Liver (tissue), 8 donors: ENCODE measurements at regions not wholly inside any gene's neighbourhood (a gene's known extent, or its start where the extent isn't known, plus 50 kb on each side); places are given as distances from the start of the nearest gene placed in this dataset.

Source experiments
- DNase-seq: peaks from one replicate; pipeline ENCODE4 v3.0.0-alpha.2; 2017; ENCODE audit warnings: low spot score
- H3K27ac ChIP-seq, 2 donors: one replicate each; pipeline ENCODE4 v1.7.0; 2013; ENCODE audit warnings: inconsistent platforms in 2 of 2, low read length in 2 of 2, control low read depth in 1 of 2, low read depth in 1 of 2, mild to moderate bottlenecking in 1 of 2
- H3K27me3 ChIP-seq, 4 donors: one replicate each; pipeline versions ENCODE4 v1.6.1 to v1.7.0; 2013; ENCODE audit warnings: low read length in 3 of 4, inconsistent platforms in 1 of 4, mild to moderate bottlenecking in 1 of 4, moderate library complexity in 1 of 4; ENCODE audit not compliant: control insufficient read depth in 4 of 4, insufficient read depth in 4 of 4
- H3K36me3 ChIP-seq, 4 donors: one replicate each; pipeline versions ENCODE4 v1.6.1 to v1.7.0; 2013; ENCODE audit warnings: low read length in 3 of 4, mild to moderate bottlenecking in 3 of 4, low read depth in 1 of 4, moderate library complexity in 1 of 4; ENCODE audit not compliant: control insufficient read depth in 4 of 4, insufficient read depth in 3 of 4
- H3K4me1 ChIP-seq, 4 donors: one replicate each; pipeline versions ENCODE4 v1.6.1 to v1.7.0; 2013; ENCODE audit warnings: low read length in 3 of 4, mild to moderate bottlenecking in 3 of 4, moderate library complexity in 1 of 4; ENCODE audit not compliant: control insufficient read depth in 4 of 4, insufficient read depth in 4 of 4
- H3K4me3 ChIP-seq, 3 donors: one replicate each; pipeline versions ENCODE4 v1.6.1 to v1.7.0; 2013; ENCODE audit warnings: low read length in 3 of 3, control low read depth in 1 of 3, low read depth in 1 of 3, mild to moderate bottlenecking in 1 of 3
- H3K9ac ChIP-seq, 2 donors: one replicate each; pipeline ENCODE4 v1.7.0; 2013; ENCODE audit warnings: low read length in 2 of 2, mild to moderate bottlenecking in 2 of 2, moderate library complexity in 2 of 2, control low read depth in 1 of 2, low read depth in 1 of 2
- H3K9me3 ChIP-seq, 4 donors: one replicate each; pipeline versions ENCODE4 v1.6.1 to v1.7.0; 2013; ENCODE audit warnings: low read length in 3 of 4; ENCODE audit not compliant: control insufficient read depth in 4 of 4
- FOXA1 ChIP-seq: IDR thresholded peaks from 2 replicates; pipeline ENCODE4 v1.6.1; 2016; ENCODE audit warnings: antibody characterized with exemption
- FOXA2 ChIP-seq: IDR thresholded peaks from 2 replicates; pipeline ENCODE4 v1.6.1; 2016; ENCODE audit warnings: antibody characterized with exemption
- GABPA ChIP-seq, 2 donors: IDR thresholded peaks in 1 of 2; conservative IDR thresholded peaks in 1 of 2; 2 replicates each; pipeline ENCODE4 v1.6.1; 2016; ENCODE audit warnings: antibody characterized with exemption in 2 of 2, mild to moderate bottlenecking in 1 of 2, moderate library complexity in 1 of 2
- HNF4A ChIP-seq, 2 donors: conservative IDR thresholded peaks; 2 replicates each; pipeline ENCODE4 v1.6.1; 2016; ENCODE audit warnings: antibody characterized with exemption in 2 of 2, mild to moderate bottlenecking in 2 of 2
- HNF4G ChIP-seq: IDR thresholded peaks from 2 replicates; pipeline ENCODE4 v1.6.1; 2016; ENCODE audit warnings: antibody characterized with exemption
- JUND ChIP-seq, 2 donors: IDR thresholded peaks; 2 replicates each; pipeline ENCODE4 v1.6.1; 2016; ENCODE audit warnings: antibody characterized with exemption in 2 of 2
- NR2F2 ChIP-seq: IDR thresholded peaks from 2 replicates; pipeline ENCODE4 v1.6.1; 2016; ENCODE audit warnings: antibody characterized with exemption
- RAD21 ChIP-seq, 2 donors: IDR thresholded peaks; 2 replicates each; pipeline ENCODE4 v1.6.1; 2016; ENCODE audit warnings: antibody characterized with exemption in 2 of 2, mild to moderate bottlenecking in 2 of 2
- RXRA ChIP-seq, 2 donors: IDR thresholded peaks; 2 replicates each; pipeline ENCODE4 v1.6.1; 2017 to 2018; ENCODE audit warnings: antibody characterized with exemption in 2 of 2, mild to moderate bottlenecking in 1 of 2
- SP1 ChIP-seq: IDR thresholded peaks from 2 replicates; pipeline ENCODE4 v1.6.1; 2018; ENCODE audit warnings: antibody characterized with exemption, mild to moderate bottlenecking
- TAF1 ChIP-seq: conservative IDR thresholded peaks from 2 replicates; pipeline ENCODE4 v1.6.1; 2016; ENCODE audit warnings: antibody characterized with exemption, mild to moderate bottlenecking
- YY1 ChIP-seq: IDR thresholded peaks from 2 replicates; pipeline ENCODE4 v1.6.1; 2016; ENCODE audit warnings: antibody characterized with exemption, mild to moderate bottlenecking
- WGBS: extraction: QIAGEN DNeasy Blood & Tissue Kit; methylation state at CpG from one replicate; pipeline ENCODE4 v1.1.7; 2013; 5-methylcytosine and 5-hydroxymethylcytosine counted together
- TF ChIP-seq, protein P1 (sequence below): IDR thresholded peaks from 2 replicates; pipeline ENCODE4 v1.6.1; 2016; ENCODE audit warnings: antibody characterized with exemption, mild to moderate bottlenecking
- TF ChIP-seq, protein P2 (sequence below): IDR thresholded peaks from 2 replicates; pipeline ENCODE4 v1.6.1; 2016; ENCODE audit warnings: antibody characterized with exemption
- TF ChIP-seq, protein P3 (sequence below): IDR thresholded peaks from 2 replicates; pipeline ENCODE4 v1.6.1; 2016; ENCODE audit warnings: antibody characterized with exemption
- TF ChIP-seq, protein P4 (sequence below): fragments of 150-350 bp; IDR thresholded peaks from 2 replicates; pipeline ENCODE4 v1.5.1; 2017; ENCODE audit warnings: improper control_type of control experiment, low read depth, low read length; ENCODE audit not compliant: missing input control
- TF ChIP-seq, protein P5 (sequence below): IDR thresholded peaks from 2 replicates; pipeline ENCODE4 v1.6.1; 2016; ENCODE audit warnings: antibody characterized with exemption
- donor health status: healthy.
- donor health status: healthy.
- donor health status: healthy.
- donor health status: healthy.
- donor health status: healthy.

DNA sequence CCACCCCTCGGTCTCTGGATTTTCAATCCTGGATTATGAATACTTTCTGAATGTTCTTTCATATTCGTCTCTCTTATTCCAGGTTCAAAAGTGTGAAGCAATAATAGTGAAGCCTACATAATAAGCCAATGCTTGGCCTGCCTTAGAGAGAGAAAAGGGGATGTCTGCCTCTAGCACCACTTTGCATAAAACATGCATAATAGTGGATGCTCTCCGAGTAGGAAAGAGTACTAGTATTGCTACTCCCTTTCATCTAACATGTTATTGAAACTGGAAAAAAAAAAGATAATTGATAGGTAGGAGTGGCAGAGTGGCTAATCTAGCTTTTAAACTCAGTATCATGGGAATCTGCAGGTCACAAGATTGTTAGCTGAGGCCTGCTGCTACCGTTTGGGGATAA, 158.1 kb downstream of the SPATA31D1 start:
- Histone ChIP-seq H3K27me3 (no peaks in the 10 kb centered on the region), H3K4me3 (no peak overlapping the region), H3K27ac (no peak overlapping the region), H3K36me3 (no peaks in the 10 kb centered on the region), H3K9ac (no peak overlapping the region), H3K9me3 (no peaks in the 10 kb centered on the region), H3K4me1 (peaks cover 0 to 4% (median 1%) of the 10 kb centered on the region in 4 donors)
- DNase-seq, result no peak
- 87% methylated on average over 4 of the region's 4 CpGs for WGBS
- TF ChIP-seq, protein P1, sequence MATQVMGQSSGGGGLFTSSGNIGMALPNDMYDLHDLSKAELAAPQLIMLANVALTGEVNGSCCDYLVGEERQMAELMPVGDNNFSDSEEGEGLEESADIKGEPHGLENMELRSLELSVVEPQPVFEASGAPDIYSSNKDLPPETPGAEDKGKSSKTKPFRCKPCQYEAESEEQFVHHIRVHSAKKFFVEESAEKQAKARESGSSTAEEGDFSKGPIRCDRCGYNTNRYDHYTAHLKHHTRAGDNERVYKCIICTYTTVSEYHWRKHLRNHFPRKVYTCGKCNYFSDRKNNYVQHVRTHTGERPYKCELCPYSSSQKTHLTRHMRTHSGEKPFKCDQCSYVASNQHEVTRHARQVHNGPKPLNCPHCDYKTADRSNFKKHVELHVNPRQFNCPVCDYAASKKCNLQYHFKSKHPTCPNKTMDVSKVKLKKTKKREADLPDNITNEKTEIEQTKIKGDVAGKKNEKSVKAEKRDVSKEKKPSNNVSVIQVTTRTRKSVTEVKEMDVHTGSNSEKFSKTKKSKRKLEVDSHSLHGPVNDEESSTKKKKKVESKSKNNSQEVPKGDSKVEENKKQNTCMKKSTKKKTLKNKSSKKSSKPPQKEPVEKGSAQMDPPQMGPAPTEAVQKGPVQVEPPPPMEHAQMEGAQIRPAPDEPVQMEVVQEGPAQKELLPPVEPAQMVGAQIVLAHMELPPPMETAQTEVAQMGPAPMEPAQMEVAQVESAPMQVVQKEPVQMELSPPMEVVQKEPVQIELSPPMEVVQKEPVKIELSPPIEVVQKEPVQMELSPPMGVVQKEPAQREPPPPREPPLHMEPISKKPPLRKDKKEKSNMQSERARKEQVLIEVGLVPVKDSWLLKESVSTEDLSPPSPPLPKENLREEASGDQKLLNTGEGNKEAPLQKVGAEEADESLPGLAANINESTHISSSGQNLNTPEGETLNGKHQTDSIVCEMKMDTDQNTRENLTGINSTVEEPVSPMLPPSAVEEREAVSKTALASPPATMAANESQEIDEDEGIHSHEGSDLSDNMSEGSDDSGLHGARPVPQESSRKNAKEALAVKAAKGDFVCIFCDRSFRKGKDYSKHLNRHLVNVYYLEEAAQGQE, result no peak
- TF ChIP-seq FOXA1 (no peak), YY1 (no peak), HNF4G (no peak), FOXA2 (no peak), JUND (IDR thresholded peaks at IDR 0.05) (no peak), TAF1 (no peak), RXRA (IDR thresholded peaks at IDR 0.05) (no peak), GABPA (IDR thresholded peaks at IDR 0.05 in 1 of 2, conservative IDR thresholded peaks at IDR 0.05 in 1 of 2) (no peak), SP1 (no peak), HNF4A (conservative IDR thresholded peaks at IDR 0.05) (no peak)
- TF ChIP-seq, protein P2, sequence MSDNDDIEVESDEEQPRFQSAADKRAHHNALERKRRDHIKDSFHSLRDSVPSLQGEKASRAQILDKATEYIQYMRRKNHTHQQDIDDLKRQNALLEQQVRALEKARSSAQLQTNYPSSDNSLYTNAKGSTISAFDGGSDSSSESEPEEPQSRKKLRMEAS, result no peak
- TF ChIP-seq, protein P3, sequence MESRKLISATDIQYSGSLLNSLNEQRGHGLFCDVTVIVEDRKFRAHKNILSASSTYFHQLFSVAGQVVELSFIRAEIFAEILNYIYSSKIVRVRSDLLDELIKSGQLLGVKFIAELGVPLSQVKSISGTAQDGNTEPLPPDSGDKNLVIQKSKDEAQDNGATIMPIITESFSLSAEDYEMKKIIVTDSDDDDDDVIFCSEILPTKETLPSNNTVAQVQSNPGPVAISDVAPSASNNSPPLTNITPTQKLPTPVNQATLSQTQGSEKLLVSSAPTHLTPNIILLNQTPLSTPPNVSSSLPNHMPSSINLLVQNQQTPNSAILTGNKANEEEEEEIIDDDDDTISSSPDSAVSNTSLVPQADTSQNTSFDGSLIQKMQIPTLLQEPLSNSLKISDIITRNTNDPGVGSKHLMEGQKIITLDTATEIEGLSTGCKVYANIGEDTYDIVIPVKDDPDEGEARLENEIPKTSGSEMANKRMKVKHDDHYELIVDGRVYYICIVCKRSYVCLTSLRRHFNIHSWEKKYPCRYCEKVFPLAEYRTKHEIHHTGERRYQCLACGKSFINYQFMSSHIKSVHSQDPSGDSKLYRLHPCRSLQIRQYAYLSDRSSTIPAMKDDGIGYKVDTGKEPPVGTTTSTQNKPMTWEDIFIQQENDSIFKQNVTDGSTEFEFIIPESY, result no peak
- TF ChIP-seq, protein P4, sequence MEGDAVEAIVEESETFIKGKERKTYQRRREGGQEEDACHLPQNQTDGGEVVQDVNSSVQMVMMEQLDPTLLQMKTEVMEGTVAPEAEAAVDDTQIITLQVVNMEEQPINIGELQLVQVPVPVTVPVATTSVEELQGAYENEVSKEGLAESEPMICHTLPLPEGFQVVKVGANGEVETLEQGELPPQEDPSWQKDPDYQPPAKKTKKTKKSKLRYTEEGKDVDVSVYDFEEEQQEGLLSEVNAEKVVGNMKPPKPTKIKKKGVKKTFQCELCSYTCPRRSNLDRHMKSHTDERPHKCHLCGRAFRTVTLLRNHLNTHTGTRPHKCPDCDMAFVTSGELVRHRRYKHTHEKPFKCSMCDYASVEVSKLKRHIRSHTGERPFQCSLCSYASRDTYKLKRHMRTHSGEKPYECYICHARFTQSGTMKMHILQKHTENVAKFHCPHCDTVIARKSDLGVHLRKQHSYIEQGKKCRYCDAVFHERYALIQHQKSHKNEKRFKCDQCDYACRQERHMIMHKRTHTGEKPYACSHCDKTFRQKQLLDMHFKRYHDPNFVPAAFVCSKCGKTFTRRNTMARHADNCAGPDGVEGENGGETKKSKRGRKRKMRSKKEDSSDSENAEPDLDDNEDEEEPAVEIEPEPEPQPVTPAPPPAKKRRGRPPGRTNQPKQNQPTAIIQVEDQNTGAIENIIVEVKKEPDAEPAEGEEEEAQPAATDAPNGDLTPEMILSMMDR, result no peak

DNA sequence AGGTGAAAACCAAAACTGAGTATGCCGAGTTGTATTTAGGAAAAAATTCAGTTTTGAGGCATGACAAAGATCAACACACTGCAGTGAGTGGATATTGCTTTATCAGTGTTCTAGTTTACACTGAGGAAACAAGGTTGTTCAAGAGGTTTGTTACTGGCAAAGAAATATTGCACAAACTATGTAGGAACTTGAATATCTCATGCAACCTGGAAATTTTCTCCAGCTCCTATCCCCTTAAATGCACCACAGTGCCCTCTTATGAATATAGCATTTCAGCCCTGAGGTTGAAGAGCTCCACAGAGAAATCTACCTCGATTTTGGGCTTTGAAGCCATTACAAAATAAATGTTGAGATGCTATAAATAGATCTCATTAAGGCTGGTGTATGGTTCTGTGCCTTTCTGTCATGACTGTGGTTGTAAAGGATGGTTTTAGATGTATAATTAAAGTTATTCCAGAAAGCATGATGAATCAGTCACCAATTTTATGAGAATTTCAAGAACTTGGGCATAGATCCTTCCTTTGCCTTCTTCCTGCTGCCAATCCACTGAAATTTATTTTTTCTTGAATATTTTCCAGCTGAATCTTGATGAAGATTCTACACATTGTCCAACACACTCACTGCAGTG, 159.3 kb downstream of the SPATA31D1 start:
- 37% methylated on average over 2 of the region's 2 CpGs for WGBS
- H3K36me3 ChIP-seq, result no peaks in the 10 kb centered on the region
- H3K9ac ChIP-seq, result no peak overlapping the region
- DNase-seq, result no peak
- no peaks in the 10 kb centered on the region for H3K27me3 ChIP-seq
- peaks cover 0 to 4% (median 1%) of the 10 kb centered on the region in 4 donors for H3K4me1 ChIP-seq
- no peak overlapping the region for H3K4me3 ChIP-seq
- no peak overlapping the region for H3K27ac ChIP-seq
- no peaks in the 10 kb centered on the region for H3K9me3 ChIP-seq
- TF ChIP-seq, protein P3, result no peak
- TF ChIP-seq NR2F2, result no peak
- TF ChIP-seq RXRA (IDR thresholded peaks at IDR 0.05), result no peak
- no peak for TF ChIP-seq RAD21 (IDR thresholded peaks at IDR 0.05)
- TF ChIP-seq SP1, result no peak
- TF ChIP-seq TAF1, result no peak
- TF ChIP-seq FOXA1, result no peak
- TF ChIP-seq HNF4G, result no peak
- no peak for TF ChIP-seq HNF4A (conservative IDR thresholded peaks at IDR 0.05)
- TF ChIP-seq FOXA2, result no peak
- TF ChIP-seq, protein P2, result no peak
- TF ChIP-seq, protein P4, result no peak
- TF ChIP-seq, protein P5, sequence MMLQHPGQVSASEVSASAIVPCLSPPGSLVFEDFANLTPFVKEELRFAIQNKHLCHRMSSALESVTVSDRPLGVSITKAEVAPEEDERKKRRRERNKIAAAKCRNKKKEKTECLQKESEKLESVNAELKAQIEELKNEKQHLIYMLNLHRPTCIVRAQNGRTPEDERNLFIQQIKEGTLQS, result no peak
- no peak for TF ChIP-seq YY1
